ENCODE measurements at regions not wholly inside any gene's neighbourhood (a gene's known extent, or its start where the extent isn't known, plus 50 kb on each side); places are given as distances from the start of the nearest gene placed in this dataset.

DNA sequence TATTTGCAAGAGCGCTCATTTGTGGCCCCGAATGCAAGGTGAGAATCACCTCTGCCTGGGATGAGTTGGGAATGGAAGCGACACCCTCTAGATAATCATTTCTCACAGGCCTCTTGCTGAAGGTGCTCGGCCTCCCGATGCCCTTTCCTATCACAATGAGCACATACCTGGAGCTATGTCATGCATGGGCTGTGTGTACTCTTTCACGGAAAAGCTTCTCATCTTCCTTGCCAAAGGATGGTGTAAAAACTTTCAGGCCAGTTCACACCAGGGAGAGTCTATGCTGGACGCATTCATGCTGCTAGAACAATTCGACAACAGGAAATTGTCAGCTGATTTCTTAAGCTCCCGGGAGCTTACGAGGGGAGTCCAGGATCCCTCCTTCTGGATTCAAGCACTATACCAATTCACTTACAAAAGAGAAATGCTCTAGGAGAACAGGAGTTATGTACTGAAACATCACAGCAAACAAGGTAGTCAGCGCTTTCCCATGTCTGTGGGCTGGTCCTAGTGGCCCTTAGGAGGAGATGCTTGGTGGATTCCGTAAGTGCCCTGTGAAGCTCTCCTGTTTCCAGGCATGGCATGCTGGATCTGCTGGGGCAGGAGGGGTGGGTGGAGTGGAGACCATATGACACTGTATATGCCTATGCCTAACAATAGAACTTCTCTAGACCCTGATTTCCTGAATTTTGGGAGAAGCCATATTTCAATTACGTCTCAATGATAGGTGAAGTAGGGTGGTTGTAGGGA is 53.1 kb upstream of the B3GAT1 start:
- peak in 1 of 3 experiments; percentile 53 for DNase-seq

DNA sequence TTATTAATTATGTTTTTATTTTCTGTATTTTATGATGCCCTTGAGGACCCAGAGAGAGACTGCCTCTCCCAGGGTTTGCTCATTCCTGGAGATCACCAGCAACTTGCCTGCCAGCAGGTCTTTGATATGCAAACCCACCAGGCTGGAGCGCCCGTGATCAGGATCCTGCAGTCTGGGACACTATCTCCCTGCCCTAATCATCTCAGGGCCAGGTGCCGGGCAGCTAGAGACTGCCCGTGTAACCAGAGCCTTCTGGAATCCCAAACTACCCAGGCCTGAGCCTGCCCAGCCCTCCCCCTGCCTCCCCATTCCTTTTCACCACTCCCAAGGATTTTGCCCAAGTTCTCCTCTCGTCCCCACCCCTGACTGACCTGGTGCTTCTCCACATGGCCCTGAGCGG is 52.2 kb upstream of the B3GAT1 start:
- DNase-seq, result no peak

DNA sequence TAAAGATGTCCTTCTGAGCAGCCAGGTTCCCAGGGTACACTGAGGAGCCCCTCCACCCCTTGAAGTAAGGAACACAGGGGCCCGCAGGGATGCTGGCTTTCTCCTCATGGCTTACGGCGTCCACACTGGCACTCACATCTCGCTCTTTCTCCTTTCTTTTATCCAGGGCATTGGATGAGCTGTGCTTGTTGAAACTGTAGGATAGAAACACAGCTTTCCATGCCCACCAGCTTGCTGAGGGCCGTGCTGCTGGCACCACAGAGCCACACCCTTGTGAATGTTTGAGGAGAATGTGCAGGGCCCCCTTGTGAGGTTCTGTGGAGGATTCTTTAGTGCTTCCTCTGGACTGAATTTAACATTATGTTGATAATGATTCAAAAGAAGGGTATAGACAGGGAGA is 51.7 kb upstream of the B3GAT1 start:
- DNase-seq, result no peak

Data from NCI-H1417 (cell line).